Bone marrow (tissue), 2 donors: ENCODE measurements at regions not wholly inside any gene's neighbourhood (a gene's known extent, or its start where the extent isn't known, plus 50 kb on each side); places are given as distances from the start of the nearest gene placed in this dataset.
"Not testable (repeated sequence)": the region's sequence is repeated elsewhere in the genome, so short reads cannot be mapped to it uniquely, and the experiment has no call there.

Experiments
- DNase-seq, 2 donors: peaks; one replicate each; lab custom pipeline; 2025; lab: John Stamatoyannopoulos, UW

- DNase-seq = no peak
These were observed 144.3 kb upstream of the KLF3 start for GRCh38 chr4:38519666-38520065.

DNA sequence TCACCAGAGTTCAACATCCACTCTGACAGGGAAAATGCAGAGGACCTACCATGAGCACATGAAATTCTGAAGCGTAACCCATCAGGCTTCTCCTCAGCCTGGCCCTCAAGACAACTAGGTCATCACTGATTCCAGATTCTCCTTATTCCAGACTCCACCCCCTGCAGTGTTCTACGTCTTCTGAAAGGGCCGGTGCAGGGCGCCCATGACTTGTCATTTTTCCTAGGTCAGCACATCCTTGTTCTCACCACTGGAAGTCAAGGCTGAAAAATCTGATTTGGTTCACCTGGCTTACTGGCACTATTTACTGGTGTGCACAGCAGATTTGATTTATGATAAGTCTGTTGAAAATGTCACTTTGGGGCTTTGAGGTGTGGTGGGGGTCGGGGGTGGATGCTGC, 140.9 kb upstream of the KLF3 start:
- no peak for DNase-seq

DNA sequence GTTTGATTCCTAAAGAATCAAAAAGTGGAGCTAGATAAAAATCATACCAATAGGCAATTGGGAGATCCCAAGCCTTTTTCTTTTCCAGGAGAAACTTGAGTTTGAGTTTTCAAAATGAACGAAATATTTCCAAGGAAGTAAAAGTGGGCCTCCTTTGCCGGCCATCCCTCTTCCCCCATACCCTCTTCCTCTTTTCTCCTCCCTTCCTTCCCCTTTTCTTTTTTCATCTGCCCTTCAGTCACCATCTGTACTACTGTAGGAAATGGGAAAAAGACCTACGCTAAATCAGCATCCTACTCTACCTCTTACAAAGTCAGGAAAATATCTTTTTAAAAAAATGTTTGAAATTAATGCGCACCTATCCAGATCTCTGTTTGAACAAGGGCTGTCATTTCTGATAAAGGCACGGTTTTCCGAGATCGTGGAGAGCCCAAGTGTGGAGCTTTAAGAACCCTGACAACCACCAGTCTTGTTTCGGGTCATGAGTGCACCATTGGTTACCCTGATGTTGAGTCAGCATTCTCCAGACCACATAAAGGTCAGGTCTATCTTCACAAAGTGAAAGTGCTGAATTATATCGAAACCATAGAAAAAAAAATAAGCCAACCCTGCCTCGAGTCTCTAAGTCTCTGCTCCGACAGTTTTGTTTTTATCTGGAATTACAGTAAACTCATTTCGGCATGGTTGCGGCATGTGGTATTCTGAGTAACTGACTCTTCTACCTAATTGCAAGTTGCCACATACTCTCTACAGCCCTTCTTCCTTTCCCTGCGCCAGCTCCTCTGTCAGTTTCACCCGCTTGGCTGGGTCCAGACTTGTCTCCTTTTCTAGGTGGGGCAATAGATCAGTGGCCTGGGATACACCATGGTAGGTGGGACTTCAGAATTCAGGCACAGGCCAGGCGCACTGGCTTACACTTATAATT, 140.2 kb upstream of the KLF3 start:
- no peak for DNase-seq

GRCh38 chr4:38526412-38526811, 137.6 kb upstream of the KLF3 start:
- no peak for DNase-seq

DNA sequence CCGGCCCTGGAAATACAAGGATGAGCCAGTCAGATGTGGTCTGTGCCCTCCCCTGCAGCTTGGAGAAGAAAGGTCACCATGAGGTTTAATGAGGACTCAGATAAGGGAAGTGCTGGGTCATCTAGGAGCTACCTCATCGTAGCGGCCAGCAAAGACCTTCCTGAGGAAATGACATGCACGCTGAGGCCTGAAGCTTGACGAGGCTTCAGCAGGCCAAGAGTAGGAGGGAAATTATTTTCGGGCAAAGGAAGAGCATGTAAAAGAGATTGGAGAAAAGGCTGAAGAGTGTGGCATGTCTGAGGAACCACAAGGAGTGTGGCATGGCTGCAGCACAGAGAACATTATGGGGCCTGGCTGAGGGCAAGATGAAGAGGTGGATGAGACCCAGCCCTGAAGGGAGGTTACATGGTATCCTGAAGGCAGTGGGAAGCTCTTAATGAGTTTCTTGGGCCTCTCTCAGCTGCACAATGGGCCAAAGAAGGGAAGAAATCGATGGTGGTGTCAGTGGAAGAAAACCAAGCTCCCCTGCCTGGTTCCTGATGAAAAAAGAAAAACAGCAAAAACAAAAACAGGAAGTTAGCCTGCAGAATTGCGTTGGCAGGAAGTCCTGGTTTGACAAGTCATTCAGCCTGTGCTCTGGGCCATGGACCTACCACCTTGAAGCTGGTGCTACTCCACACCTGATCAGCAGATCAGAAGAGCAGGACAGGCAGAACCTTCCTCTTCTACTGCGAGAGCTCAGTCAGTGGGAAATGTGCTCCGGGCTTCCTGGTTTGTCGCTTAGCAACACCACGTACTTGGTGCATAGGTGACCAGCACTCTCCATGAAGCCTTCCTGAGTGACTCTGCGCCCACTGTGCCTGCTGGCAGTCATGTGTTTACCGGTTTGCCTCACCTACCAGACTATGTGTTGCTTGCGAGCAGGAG, 134.5 kb upstream of the KLF3 start:
- DNase-seq = peak; percentile 41 to 68

DNA sequence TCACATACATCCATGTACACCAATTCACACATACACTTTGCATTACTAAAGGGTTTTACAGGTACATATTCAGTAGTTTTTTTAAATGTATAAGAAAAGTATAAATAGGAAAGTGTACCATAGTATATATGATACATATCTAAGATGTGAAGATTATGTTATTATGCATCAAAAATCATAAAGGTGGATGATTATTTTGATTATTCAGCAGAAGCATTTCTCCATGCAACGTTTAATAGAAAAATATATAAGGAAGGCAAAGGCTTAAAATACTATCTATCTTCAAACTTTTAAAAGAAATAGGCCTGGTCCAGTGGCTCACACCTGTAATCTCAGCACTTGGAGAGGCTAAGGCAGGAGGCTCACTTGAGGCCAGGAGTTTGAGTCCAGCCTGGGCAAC, 133.5 kb upstream of the KLF3 start:
- no peak for DNase-seq

DNA sequence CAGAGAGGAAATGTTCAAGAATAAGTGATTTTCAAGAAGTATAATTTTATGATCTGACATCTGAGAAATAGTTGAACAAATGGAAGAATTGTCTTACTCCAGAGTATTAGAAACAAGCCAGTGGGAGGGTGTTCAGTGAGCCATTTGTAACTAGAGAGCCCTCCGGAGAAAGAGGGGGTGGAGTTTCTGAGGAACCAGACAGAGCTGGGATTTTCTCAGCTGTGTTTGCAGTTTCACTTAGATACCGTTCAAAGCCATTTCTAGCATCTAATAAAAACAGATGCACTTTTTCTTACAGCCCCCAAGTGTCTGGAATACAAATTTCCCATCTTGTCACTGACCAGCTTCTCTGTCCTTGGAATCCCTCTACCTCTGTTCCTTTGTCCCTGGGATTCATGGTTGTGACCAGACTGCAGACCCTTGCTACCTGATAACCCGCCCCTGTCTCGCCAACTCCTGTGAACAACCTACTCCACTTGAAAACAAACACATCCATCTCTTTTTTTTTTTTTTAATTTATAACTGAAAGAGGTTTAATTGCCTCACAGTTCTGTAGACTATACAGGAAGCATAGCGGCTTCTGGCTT, 132.8 kb upstream of the KLF3 start:
- DNase-seq = no peak

DNA sequence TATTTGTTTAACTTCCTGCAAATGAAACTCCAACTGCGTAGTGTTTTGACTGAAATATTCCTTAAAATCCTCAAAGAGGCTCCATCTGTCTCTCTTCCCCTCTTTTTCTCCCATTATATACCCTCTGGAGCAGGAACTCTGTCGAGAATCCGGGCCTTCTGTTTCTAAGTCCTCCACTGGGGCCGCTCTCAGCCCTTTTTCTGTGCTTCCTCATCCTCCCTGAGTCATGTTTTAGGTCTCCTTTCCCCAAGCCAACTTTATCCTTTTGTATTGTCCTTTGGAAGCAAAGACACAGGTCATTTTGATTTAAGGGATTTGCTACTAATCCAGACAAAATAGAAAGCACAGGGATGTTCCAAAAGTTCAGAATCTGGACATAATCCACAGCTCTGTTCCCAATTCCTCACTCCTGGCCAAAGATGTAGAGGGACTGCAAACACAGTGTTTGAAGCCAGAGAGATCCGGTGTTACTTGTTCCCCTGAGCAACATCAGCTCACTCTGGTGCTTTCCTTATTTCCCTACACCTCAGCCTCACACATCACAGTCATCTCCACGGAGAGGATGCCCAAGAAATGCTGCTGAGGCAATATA, 131.0 kb upstream of the KLF3 start:
- DNase-seq = no peak

DNA sequence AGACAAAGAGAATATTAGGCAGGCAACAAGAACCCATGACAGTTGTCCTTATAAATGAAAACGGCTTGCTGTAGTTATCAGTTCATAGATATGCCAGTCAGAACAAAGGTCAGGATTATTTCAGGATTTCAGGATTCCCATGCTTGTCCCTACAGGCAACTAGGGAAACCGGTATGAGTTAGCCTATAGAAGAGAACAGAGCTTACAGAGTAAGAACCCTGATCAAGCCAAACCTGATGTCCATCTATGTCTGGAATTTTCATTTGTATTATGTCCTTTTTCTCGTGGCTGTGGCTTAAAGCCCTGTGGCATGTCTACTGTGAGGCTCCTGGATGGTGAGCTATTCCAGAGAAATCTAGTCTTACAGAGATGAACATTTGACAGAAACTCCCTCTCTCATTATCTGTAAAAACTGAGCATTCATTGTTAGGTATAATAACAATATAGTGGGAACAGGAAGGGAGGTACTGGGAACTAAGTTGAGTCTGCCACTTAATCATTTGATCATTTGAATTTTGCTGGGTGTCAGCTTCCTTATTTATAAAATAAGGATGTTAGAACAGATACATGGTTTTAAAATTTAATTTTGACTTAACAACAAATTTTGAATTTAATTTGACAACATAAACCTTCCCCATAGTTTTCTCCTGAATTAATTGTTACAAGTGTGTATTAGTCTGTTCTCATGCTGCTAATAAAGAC, 129.5 kb upstream of the KLF3 start:
- DNase-seq = no peak

DNA sequence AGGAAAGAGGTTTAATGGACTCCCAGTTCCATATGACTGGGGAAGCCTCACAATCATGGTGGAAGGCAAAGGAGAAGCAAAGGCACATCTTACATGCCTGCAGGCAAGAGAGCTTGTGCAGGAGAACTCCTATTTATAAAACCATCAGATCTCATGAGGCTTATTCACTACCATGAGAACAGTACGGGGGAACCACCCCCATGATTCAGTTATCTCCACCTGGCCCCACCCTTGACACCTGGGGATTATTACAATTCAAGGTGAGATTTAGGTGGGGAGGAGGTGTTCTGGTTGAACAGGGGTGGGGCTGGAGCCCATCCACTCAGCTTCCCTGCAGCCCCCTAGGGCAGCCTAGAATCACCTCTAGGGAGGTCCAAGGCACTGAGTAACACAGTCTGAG, 128.9 kb upstream of the KLF3 start:
- not testable (repeated sequence) for DNase-seq

DNA sequence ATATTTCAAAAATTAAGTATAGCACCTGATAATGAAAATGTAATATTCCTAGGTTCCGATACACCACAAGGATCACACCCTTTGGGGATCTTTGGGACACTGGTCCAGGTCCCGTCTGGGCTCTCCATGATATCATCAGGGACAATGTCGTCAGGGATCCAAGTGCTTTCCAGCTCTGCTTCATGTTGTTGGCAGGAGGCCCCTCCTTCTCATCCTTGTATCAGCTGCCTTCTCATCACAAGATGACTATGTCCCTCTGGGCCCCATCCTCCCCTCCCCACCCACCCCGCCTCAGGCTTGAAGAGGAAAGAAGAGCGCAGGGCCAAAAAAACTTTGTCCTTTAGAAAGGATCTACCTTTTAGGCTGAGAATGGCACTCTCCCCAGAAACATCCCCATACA, 128.3 kb upstream of the KLF3 start:
- no peak for DNase-seq

GRCh38 chr4:38536716-38537115, 127.3 kb upstream of the KLF3 start:
- DNase-seq = no peak

- DNase-seq = no peak
These were observed 126.3 kb upstream of the KLF3 start for GRCh38 chr4:38537666-38538065.

- no peak for DNase-seq
These were observed 125.5 kb upstream of the KLF3 start for GRCh38 chr4:38538517-38538916.

DNA sequence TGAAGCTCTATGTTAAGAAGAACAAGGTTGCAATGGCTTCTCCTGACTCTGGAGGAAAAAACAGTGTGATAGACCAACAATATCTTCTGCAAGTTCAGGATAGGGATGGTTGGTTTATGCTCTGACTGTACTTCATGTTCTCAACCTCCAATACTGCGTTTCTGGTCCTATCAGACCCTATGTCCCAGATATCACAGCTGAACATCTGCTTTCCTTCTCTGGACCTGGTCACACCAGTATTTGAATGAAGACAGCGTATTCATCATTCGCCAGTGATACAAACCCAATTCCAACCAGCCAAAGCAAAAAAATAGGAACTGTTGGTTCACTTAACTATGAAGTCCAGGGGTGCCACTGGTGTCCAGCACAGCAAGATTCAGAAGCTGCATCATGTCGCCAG, 124.5 kb upstream of the KLF3 start:
- no peak for DNase-seq

GRCh38 chr4:38547052-38547451, 116.9 kb upstream of the KLF3 start:
- DNase-seq = no peak

DNA sequence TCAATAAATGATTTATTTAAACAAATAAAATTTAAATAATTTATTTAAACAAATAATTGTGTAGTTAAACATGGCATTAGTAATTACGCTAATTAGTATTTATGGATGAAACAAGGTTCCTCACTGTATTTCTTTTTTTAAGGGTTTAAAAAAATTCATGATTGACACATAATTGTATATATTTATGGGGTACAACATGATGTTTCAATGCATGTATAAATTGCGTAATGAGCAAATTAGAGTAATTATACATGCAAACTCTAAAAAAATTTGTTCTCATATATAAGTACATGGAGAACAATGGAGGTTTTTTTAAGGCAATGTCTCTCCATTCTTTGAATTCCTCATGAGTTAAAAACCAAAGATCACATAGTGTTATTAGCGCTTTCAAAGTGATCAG, 115.7 kb upstream of the KLF3 start:
- no peak for DNase-seq

DNA sequence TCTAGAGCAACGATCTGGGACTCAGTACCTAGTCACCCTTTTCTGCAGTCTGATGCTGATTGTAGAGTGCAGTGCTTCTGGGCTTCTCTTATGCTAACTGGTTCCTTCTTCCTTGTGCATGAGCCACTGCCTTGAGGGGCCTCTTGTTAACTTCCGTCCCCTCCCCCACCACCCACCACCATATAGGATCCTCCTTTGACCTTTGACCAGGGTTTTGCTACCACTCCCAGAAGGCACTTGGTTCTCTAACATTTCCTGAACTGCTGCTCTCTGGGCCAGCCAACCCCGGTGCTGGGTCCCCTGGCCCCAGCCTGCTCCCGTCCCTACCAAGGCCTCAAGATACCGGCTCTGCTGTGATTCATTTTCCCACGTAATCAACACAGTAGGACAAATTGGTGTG, 104.6 kb upstream of the KLF3 start:
- no peak for DNase-seq

DNA sequence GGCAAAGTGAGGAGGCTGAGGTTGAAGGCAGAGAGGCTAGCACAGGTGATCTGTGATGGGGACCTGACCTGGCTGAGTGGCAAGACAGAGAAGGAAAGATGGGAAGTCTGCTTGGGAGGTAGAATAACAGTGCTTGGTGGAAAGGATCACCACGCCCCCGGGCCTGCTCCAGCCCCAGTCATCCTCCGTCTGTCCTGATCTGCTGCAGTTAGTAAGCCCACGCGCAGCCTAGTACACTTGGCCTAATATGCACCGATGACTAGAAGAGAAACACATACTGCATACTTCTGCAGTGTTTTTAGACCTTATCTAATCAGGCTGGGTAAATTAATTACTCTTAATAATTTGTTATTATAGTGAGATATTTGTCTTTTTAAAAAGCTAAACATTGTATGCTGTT, 103.7 kb upstream of the KLF3 start:
- DNase-seq = no peak

DNA sequence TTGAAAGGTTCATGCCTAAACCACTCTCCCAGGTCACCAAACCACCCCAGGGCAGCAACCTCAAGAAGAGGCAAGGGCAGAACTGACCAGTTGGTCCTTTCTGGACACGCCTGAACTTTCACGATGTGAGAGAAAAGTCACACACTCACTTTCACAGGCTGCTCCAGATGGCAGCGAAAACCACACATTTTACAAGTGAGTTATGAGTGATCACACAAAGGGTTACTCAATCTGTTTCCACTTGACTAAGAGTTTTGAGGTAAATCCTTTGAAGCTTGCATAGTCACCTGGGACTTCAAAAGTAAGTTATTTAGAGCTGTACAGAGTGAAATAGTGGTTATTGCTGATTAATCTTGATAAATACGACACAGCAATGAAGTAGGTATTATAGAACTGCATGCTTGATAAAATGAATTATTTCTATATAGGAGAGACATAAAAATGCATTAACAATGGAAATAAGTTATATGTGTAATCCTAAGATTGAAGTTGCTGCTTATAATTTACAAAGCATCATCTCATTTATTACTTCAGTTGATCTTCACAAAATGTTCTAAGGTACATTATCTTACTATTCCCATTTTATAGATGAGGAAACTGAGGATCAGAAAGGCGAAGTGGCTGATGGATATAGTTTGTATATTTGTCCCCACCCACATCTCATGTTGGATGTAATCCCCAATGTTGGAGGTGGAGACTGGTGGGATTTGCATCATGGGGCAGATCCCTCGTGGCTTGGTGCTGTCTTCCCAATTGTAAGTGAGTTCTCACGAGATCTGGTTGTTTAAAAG, 103.0 kb upstream of the KLF3 start:
- DNase-seq = no peak

- DNase-seq = no peak
These were observed 101.2 kb upstream of the KLF3 start for GRCh38 chr4:38562751-38563198.
